ENCODE measurements at regions not wholly inside any gene's neighbourhood (a gene's known extent, or its start where the extent isn't known, plus 50 kb on each side); places are given as distances from the start of the nearest gene placed in this dataset.
"Not testable (repeated sequence)": the region's sequence is repeated elsewhere in the genome, so short reads cannot be mapped to it uniquely, and the experiment has no call there.

DNA sequence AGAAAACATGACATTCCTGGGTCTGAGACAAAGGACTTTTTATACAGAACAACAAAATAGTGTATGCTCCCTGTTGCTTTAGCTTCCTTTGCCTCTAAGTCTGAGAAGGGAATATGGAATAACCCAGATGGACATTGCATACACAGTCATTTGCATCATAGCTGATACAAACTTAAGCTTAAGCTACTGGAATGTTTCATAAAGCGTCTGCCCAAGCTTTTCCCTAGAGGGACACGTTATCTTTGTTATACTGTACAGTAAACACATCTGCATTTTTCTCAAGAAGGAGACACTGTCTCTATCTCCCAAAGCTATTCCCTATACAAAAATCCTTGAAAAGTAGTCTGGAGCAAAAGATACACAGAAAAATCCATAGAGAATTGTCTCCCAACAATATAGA is 775.0 kb downstream of the DIPK2A start:
- Mint-ChIP-seq H3K9me3 (peaks cover 2 to 9% (median 6%) of the 10 kb centered on the region in 7 donors), H3K27me3 (ENCODE audit: low read depth in 3 of 3) (no peaks in the 10 kb centered on the region), H3K4me1 (no peaks in the 10 kb centered on the region), H3K4me3 (no peak overlapping the region), H3K27ac (no peak overlapping the region), H3K36me3 (no peaks in the 10 kb centered on the region)
- TF ChIP-seq, protein P1, sequence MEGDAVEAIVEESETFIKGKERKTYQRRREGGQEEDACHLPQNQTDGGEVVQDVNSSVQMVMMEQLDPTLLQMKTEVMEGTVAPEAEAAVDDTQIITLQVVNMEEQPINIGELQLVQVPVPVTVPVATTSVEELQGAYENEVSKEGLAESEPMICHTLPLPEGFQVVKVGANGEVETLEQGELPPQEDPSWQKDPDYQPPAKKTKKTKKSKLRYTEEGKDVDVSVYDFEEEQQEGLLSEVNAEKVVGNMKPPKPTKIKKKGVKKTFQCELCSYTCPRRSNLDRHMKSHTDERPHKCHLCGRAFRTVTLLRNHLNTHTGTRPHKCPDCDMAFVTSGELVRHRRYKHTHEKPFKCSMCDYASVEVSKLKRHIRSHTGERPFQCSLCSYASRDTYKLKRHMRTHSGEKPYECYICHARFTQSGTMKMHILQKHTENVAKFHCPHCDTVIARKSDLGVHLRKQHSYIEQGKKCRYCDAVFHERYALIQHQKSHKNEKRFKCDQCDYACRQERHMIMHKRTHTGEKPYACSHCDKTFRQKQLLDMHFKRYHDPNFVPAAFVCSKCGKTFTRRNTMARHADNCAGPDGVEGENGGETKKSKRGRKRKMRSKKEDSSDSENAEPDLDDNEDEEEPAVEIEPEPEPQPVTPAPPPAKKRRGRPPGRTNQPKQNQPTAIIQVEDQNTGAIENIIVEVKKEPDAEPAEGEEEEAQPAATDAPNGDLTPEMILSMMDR (IDR thresholded peaks at IDR 0.05): no peak
- Histone ChIP-seq H3K9ac (ENCODE audit: insufficient read depth, low read length, poor library complexity, severe bottlenecking) (no peak overlapping the region), H3K4me1 (ENCODE audit: control insufficient read depth in 1 of 2, insufficient read depth in 2 of 2, low read length in 2 of 2) (no peaks in the 10 kb centered on the region), H3K4me2 (replicated peaks; ENCODE audit: extremely low read depth, low read length, poor library complexity, severe bottlenecking) (no peak overlapping the region), H3K27ac (ENCODE audit: low read depth in 1 of 2, low read length in 2 of 2) (no peak overlapping the region), H2AFZ (ENCODE audit: insufficient read depth, low read depth, low read length, poor library complexity, severe bottlenecking) (no peak overlapping the region), H3K27me3 (ENCODE audit: control insufficient read depth in 2 of 2, insufficient read depth in 2 of 2, low read length in 2 of 2) (no peaks in the 10 kb centered on the region), H3K36me3 (replicated peaks in 1 of 2; ENCODE audit: control insufficient read depth in 1 of 2, insufficient read depth in 2 of 2, low read length in 2 of 2) (no peaks in the 10 kb centered on the region), H3K9me3 (replicated peaks in 1 of 2; ENCODE audit: control insufficient read depth in 1 of 2, insufficient read depth in 1 of 2, low read length in 2 of 2) (peaks cover 0 to 9% of the 10 kb centered on the region in 2 donors), H3K79me2 (ENCODE audit: insufficient read depth, low read length) (no peaks in the 10 kb centered on the region), H3K4me3 (replicated peaks in 1 of 3; ENCODE audit: low read depth in 2 of 3, low read length in 3 of 3) (no peak overlapping the region), H4K20me1 (ENCODE audit: insufficient read depth, low read length) (no peaks in the 10 kb centered on the region)
- DNase-seq: no peak
- intact Hi-C loops (cut with micrococcal nuclease): no loop called here
- 93% methylated on average over 2 of the region's 2 CpGs for WGBS (ENCODE audit: insufficient coverage)

DNA sequence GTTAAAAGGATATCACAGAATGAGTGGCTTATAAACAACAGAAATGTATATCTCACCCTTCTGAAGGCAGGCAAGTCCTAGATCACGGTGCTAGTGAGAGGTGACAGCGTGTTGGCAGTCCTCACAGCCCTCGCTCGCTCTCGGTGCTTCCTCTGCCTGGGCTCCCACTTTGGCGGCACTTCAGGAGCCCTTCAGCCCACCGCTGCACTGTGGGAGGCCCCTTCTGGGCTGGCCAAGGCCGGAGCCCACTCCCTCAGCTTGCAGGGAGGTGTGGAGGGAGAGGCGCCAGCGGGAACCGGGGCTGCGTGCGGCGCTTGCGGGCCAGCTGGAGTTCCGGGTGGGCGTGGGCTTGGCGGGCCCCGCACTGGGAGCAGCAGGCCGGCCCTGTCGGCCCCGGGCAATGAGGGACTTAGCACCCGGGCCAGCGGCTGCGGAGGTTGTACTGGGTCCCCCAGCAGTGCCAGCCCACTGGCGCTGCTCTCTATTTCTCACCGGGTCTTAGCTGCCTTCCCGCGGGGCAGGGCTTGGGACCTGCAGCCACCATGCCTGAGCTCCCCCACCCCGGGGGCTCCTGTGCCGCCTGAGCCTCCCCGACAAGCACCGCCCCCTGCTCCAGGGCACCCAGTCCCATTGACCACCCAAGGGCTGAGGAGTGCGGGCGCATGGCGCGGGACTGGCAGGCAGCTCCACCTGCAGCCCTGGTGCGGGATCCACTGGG is 778.1 kb downstream of the DIPK2A start:
- H3K27me3 ChIP-seq (ENCODE audit: control insufficient read depth in 2 of 2, insufficient read depth in 2 of 2, low read length in 2 of 2); H3K9me3 ChIP-seq (replicated peaks in 1 of 2; ENCODE audit: control insufficient read depth in 1 of 2, insufficient read depth in 1 of 2, low read length in 2 of 2); H3K36me3 Mint-ChIP-seq; H3K9ac ChIP-seq (ENCODE audit: insufficient read depth, low read length, poor library complexity, severe bottlenecking); H3K79me2 ChIP-seq (ENCODE audit: insufficient read depth, low read length); DNase-seq; H3K4me1 ChIP-seq (ENCODE audit: control insufficient read depth in 1 of 2, insufficient read depth in 2 of 2, low read length in 2 of 2); intact Hi-C loops (cut with micrococcal nuclease); H3K27me3 Mint-ChIP-seq (ENCODE audit: low read depth in 3 of 3); H3K27ac Mint-ChIP-seq; H3K36me3 ChIP-seq (replicated peaks in 1 of 2; ENCODE audit: control insufficient read depth in 1 of 2, insufficient read depth in 2 of 2, low read length in 2 of 2); H4K20me1 ChIP-seq (ENCODE audit: insufficient read depth, low read length); H2AFZ ChIP-seq (ENCODE audit: insufficient read depth, low read depth, low read length, poor library complexity, severe bottlenecking); H3K4me2 ChIP-seq (replicated peaks; ENCODE audit: extremely low read depth, low read length, poor library complexity, severe bottlenecking); H3K4me1 Mint-ChIP-seq; H3K4me3 Mint-ChIP-seq; H3K4me3 ChIP-seq (replicated peaks in 1 of 3; ENCODE audit: low read depth in 2 of 3, low read length in 3 of 3); H3K27ac ChIP-seq (ENCODE audit: low read depth in 1 of 2, low read length in 2 of 2): not testable (repeated sequence)
- peaks cover 2 to 12% (median 6%) of the 10 kb centered on the region in 7 donors for H3K9me3 Mint-ChIP-seq
- 98% methylated on average over 30 of the region's 38 CpGs for WGBS (ENCODE audit: insufficient coverage)

All from CD14-positive monocyte (primary cell).